GM19035 (cell line): ENCODE measurements at regions not wholly inside any gene's neighbourhood (a gene's known extent, or its start where the extent isn't known, plus 50 kb on each side); places are given as distances from the start of the nearest gene placed in this dataset.

ENCODE experiments used
- ATAC-seq: cut with Tn5 transposase; IDR thresholded peaks from one replicate; pipeline ENCODE4 v1.9.1; 2021; ENCODE audit not compliant: unreplicated experiment

DNA sequence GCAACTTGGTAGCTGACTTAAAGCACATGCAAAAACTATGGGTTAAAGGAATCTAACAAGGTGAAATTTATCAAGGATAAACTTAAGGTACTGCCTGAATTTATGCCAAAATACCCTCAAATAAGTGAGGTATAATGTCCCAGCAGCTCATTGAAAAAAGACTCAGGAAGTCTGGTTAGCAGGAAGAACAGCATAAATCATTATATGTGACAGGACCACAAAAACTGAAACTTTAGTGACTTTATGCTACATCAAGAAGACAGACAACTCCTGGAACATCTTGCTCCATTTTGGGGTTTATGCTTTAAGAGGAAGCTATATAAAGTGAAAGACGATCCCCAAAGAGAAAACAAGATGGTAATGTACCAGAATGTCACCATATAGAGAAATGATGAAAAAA, 282.4 kb upstream of the ZNF462 start:
- ATAC-seq = no peak

DNA sequence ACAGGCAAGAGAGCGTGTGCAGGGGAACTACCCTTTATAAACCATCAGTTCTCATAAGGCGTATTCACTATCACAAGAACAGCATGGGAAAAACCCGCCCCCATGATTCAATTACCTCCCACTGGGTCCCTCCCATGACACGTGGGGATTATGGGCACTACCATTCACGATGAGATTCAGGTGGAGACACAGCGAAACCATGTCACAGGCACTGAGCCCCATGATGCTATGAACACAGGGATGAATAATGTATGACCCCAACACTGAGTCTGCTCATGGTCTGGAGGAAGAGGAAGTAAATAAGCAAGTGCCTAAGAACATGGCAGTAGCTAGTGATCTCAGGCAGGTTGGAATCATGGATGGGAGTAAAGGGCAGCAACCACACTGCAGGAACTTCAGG, 281.0 kb upstream of the ZNF462 start:
- no peak for ATAC-seq

DNA sequence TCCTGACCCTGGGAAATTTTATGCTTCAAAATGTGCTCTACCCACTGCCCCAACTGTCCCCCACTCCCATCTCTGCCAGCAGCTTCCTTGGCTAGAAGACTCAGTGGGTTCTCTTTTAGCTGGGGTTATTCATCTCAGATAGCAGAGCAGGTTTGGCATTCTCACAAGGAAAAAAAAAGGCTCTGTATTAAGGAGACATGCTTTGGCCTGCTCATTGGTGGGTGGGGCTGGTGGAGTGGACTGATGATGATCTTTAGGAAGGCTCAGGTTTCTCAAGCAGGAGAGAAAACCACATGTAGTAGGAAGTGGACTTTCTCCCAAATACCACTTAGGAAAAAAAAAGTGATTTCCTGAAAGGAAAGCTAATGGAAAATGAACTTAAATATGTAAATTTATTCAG, 279.2 kb upstream of the ZNF462 start:
- ATAC-seq = no peak

DNA sequence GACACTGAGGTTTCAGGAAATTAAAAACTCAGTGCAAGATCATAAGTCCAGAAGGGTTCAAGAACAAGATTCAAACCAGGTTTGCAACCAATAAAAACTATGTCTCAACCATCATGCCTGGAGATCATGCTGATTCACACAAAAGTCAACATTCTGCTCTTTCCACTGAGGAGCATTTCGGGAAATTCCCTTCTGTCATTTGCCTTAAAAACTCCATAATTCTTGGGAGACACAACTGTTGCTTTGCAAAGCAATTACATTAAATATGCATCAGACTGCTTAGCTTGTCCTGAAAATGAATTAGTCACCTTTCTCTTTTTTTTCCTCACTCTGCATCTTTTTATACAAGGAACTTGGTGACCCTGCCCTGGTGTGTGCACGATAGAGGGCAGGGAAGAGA, 275.9 kb upstream of the ZNF462 start:
- no peak for ATAC-seq

DNA sequence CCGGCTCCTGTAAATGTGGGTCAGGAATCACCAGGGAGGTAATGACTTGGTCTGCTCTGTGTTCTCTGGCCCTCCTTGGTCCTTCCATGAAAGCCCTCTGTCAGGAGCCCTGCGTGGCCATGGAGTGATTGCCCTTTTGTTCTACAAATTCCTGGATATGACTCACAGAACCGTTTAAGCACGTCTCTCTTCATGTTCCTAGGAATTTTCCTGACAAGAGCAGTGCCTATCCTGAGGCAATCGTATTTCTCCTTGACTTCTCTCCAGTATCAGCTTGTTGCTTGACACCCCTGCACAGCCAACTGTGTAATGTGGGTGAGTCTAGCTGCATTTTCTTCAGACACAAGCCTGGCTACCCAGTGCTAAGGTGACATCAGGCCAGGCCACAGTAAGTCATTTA, 274.3 kb upstream of the ZNF462 start:
- ATAC-seq = no peak

DNA sequence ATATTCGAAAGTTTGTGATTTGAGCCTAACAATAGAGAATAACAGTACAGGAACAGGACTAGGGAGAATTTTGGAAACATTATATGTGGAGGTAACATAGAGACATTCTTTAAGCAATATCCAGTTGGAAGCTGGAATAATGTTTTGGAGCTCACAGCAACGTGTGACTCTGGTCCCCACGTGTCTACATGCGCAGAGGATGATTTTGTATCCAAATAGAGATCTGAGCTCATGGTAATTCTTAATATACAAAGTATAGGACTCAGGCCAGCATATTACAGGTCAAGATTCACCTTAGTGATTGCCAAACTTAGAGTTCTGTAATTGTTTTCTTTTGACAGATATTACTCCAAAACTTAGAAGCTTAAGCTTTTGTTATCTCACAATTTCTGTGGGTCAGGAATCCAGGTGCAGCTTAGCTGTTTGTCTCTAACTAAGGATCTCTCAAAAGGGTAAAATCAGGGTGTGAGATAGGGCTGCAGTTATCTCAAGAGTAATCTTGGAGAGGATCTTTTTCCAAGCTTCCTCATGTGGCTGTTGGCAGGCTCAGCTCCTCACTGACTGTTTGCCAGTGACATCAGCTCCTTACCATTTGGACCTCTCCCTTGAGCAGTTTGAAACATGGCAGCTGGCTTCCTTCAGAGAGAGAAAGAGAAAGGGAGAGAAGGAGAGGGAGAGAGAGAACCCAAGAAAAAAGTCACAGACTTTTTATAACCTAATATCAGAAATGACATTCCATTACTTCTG, 272.0 kb upstream of the ZNF462 start:
- ATAC-seq = no peak

DNA sequence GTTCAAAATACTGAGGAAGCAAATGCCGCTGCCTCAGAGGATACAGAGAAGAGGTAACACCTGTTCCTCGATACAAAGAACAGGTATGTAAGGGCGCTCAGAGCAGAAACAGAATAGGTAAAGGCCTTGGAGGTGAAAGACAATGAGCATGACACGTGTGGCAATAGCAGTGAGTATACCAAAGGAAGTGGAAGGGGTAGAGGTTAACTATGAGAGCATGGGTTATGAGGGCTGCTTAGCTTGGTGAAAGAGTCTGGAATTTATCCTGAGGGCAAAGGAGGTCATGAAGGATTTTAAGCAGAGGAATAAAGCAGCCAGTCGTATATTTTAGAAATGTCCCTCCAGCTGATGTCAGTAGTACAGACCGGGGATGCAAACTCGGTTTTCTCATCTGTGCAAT, 269.8 kb upstream of the ZNF462 start:
- no peak for ATAC-seq

DNA sequence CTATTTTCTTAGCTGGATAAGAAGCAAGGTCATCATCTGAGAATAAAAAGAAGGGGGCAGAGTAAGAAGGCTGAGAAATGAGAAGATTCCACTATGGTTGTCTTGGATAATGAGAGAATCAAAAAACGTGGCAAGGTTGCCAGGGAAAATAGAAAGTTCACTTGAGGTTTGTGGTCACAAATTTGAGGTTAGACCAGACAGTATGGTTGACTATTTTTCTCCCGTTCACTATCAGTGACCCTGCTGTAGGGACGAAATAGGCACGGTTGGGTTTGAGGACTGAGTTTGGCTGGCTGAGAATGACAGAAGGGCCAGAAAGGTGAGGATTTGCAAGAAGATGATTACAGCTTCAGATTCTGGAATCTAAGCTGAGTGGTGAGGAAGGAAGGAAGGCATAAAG, 266.0 kb upstream of the ZNF462 start:
- ATAC-seq = no peak

DNA sequence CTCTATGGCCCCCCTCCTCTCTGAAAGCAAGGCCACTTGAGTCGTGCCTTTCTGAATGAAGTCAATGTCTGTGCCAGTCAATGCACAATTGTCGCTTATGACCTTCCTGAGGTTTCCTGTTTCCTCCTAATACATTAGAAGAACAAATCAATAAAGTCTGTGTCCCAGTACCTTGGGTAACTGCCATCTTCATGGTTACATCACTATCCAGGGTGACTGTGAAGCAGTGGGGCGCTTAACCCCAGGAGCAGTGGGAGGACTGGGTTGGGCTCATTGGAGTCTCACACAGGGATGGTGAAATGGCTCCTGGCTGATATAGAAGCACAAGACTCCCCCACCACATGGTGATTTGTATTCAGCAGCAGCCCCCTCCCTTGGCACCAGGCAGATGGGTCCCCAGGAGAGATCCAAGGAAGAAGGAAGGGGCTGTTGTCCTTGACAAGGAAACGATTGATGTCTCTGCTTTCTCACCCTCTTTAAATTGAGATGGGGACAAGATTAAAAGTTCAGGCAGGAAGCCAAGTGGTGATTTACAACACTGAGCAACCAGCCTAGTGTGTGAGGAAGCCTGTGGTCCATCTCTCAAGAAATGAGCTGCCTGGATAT, 261.9 kb upstream of the ZNF462 start:
- no peak for ATAC-seq

DNA sequence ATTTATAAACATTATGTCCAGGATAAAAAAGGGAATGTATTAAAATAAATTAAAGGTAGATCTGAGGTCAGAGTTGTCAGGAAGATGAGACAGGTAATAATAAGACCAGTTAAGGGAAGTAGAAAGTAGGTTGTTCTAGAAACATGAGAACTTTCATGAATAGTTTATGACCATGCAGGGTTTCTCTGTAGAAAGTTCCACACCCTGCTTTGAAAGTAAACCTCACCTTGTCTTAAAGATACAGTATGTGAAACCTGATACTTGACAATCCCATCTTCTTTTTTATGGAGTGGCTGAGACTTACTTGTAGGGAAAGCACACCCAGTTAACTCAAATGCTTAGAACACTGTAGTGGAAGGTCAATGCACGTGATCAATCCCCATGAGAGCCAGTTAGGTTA, 260.6 kb upstream of the ZNF462 start:
- no peak for ATAC-seq

DNA sequence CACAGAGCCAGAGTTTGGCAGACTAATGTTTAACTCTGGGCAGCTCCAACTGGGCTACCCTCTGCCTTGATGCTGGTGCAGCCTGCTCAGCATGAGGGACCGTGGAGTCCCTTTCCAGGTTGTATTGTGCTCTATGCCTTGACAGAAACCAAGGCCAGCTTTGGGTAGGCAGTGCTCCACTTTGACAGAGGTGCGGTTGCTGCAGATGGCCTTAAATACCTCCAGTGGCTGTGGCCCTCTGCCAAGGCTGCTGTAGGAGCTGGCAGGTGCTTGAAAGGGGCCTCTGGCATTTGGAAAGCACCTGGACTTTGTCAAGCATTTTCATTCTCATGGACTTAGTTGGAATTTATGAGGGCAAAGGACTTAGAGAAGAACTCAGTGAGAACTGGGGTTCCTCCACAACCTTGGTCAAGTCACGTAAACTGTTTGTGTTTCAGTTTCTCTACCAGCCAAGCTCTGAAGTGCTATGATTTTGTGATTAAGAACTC, 249.7 kb upstream of the ZNF462 start:
- no peak for ATAC-seq

DNA sequence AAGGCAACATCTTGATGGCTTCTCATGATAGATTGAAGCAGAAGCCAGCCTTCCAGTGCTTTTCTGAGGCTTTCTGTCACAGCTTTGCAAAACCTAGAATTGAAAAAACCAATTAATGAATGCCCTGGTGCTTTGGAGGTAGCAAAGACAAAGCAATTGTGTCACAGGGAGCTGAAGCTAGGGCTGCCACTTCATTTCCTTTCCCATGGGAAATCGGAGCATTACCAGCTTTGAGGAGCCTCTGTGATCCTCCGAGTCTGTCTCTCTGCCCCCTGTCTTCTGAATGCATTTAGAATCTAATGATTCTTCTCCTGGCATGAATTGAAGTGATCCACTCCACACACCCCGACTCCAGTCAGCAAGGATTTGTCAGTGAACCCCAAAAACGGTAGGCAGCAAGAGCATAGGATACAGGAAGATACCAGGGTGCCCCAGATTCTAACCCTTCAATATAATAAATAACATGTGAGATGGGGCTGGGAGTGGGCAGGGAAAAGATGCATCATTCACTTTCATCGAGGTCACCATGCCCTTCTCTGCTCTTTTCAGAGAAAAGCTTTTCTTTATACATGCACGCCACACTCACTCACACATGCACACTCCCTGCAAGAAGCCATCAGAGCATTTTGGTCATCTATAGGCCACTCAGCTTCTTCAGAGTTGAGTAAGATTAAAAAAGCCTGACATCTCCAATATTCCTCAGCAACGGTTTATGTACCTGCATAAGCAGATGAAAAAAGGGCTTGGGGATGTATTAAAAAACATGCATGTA, 247.7 kb upstream of the ZNF462 start:
- no peak for ATAC-seq

DNA sequence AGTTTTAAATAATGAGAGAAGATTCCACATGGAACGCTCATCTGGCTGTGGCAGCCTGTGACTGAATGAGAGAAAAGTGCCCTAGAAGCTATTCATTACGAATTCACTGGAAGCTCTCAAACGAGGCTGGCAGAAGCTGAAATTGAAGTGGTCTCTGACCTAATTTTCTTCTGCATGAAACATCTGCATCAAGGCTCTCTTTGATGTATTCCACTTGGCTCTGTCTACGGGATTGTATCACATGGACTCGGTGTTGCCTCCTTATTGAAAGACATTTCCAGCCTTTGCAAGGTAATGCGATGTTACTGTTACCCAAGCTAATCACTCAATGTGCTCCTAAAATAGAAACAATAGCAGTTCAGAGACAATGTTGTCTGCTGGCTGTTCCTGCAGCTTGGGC, 246.9 kb upstream of the ZNF462 start:
- no peak for ATAC-seq

DNA sequence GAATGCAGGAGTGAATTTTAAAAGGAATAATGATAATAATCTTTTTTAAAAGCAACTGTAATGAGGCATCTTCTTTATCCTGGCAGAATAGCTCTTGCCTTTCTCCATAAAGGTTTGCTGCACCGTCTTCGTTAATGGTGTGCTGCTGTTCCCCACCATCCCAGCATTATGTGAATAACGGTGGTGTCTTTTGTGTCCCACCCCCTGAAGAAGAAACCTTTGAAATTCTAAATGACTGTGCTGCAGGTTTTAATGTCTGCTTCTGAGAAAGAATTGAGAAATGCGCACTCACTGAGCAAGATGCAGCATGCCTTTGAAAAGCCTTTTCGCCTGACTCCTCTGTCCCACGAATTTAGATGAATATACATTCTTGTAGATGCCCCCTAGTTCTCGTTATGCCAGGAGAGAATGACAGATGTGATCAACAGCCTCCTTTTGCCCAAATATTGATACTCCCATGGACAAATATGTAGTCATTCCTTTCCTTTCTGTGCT, 246.1 kb upstream of the ZNF462 start:
- no peak for ATAC-seq

DNA sequence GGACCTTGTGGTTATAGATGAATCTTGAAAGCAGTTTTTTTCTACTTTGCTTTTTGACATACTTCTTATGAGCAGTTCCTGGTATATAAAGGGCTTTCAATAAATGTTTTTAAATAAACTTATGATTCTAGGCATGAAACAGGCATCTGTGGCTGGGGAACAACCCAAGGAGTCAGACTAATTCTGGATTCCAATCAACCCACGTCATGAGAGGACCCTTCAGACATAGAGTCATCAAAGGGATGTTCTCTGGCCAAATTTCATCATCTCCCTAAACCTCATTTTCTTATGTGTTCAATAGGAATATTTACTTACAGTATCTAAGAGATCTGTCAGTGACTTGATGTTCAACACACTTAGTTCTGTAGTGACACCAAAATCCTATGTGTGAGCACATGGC, 243.8 kb upstream of the ZNF462 start:
- ATAC-seq = no peak

DNA sequence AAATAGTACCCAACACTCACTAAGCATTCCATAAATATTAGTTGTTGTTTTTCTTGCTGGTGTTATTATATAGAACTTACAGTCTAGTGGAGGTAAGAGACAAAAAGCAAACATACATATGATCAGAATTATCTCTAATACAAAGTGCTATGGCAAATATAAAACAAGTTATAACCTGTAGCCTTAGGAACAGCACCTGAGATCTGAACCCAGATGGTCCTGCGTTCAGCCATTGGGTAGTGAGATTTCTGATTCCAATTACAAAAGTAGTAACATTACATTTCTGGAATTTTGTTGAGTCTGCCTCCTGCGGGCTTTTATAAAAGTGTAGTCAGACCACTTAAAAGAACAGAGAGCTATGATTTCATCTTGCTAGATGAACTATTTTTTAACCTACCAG, 242.9 kb upstream of the ZNF462 start:
- no peak for ATAC-seq

DNA sequence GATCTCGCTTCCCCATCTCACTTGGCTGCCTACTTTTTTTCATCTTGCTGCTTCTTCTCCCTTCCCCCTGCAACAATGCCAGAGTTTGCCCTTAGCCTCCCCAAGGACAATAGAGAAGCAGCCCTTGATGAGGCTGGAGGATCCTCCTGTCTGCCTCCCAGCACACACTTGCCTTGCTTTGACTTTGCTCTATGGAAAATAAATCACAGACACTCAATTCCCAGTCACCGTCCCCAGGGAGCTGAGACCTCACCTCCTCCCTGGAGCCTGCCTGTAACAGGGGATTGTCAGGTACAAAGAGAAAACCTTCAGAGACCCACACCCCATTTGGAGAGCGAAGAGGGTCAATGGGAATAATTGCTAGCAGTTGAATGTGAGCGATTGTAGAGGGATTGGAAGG, 242.1 kb upstream of the ZNF462 start:
- no peak for ATAC-seq

DNA sequence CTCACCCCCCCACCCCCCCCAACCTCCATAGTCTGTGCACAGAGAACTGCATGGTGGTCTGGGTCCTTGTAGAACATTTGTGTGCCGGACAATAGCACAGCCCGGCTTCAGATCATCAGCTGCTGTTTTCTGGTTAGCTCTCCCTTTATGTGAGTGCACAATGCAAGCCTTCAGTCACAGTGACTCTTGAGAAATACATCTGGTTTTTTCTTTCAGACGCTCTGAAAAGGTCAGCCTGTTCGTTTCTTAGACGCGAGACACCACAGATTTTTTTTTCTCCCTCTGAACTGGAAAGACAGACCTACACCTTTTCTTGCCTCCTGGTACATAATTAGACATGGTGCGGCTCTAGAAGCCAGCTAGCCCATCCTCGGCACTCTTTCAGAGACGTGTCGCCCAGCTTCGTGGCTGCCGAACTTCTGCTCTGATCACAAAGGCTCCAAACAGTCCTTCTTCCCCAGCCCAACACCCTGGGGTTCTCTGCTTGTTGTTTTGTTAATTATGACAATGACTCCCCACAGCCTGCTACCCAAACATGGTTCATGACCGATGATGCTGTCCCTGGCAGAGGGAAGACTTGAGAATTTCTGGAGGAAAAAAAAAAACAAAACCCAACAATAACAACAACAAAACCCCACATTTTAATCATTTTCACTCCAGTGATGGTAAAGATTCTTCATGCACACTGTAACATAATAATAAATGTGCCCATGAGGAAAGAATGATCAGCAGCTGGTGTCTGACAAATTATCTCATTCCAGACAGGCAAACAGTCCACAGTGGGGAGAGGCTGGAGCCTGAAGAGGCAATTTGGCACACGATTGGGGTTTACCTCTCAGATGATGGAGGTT, 241.4 kb upstream of the ZNF462 start:
- no peak for ATAC-seq

DNA sequence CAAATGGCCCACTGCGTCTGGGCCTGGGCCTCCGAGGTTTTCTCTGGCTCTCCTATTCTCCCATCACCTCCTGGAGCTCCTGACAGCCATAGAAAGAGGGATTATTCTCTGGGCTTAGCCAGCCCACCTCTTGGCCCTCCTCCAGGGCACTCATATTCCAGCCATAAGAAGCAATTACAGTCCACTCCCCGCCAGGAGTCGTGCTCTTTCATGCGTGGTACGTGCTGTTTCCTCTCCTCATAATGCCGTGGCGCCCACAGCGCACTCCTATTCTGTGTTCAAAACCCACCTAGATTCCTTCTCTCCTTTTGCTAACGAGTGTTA, 240.8 kb upstream of the ZNF462 start:
- ATAC-seq = no peak

DNA sequence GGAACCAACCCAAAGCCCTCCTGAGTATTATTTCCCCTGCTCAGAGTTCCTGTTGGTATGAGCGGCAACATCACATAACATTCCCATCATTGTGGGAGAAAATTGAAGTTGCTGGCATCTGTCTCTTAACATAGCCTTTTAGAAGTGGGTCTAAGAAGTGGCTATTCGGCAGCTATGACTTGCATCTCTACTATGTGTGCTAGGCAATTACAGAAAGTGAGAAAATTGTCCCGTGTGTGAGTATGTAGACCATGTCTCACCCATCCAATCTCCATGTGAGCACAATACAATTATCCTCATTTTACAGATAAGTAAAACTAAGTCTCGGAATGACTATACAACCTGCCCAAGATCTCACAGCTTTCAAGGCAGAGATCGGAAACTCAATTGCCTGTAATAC, 239.4 kb upstream of the ZNF462 start:
- no peak for ATAC-seq

DNA sequence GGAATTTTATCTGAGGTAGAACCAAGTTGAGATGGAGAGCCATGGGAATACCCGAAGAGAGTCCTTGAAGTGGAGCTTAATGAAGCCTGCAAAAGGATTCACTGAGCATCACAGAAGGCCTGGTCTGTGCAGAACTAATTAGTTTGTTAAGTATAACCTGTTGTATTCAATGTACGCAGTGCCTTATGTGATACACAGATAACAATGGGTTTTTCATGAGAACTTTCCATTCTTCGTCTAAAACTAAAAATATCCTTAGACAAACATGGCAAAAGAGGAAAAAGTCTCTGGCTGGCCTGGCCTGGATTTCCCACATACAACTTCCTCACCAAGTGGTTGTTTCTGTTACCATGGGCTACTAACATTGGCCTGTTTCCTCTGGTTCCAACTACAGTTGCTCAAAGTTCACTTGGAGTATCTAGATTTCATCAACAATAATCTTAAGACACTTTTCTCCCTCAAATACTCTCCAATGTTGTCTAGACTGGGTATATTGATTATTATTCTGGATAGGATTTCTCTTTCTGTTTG, 237.6 kb upstream of the ZNF462 start:
- ATAC-seq = no peak
